ENCODE measurements at regions not wholly inside any gene's neighbourhood (a gene's known extent, or its start where the extent isn't known, plus 50 kb on each side); places are given as distances from the start of the nearest gene placed in this dataset.
"Not testable (repeated sequence)": the region's sequence is repeated elsewhere in the genome, so short reads cannot be mapped to it uniquely, and the experiment has no call there.

GRCh38 chr17:52604105-52604504 lies 445.6 kb upstream of the CA10 start:
- H3K4me2 ChIP-seq (ENCODE audit: low read length): no peak overlapping the region

GRCh38 chr17:52597452-52598215 lies 439.1 kb upstream of the CA10 start:
- peak; percentile 23 for TF ChIP-seq CTCF (IDR thresholded peaks at IDR 0.05; ENCODE audit: low read depth, low read length)
- H3K4me1 ChIP-seq (ENCODE audit: low read length); H4K20me1 ChIP-seq (ENCODE audit: insufficient read depth, low read length); H2AFZ ChIP-seq (ENCODE audit: low read depth, low read length); H3K9me3 ChIP-seq (ENCODE audit: insufficient read depth, low read length); H3K79me2 ChIP-seq (ENCODE audit: low read length); H3K27ac ChIP-seq (ENCODE audit: low read length); H3K4me3 ChIP-seq (ENCODE audit: low read length); H3K9ac ChIP-seq (ENCODE audit: low read length); H3K27me3 ChIP-seq (ENCODE audit: low read depth, low read length); H3K36me3 ChIP-seq (replicated peaks; ENCODE audit: low read depth, low read length); H3K4me2 ChIP-seq (ENCODE audit: low read length): not testable (repeated sequence)

More at GRCh38 chr17:52604105-52604504, 445.6 kb upstream of the CA10 start:
- Histone ChIP-seq H3K4me1 (ENCODE audit: low read length) (no peaks in the 10 kb centered on the region), H4K20me1 (ENCODE audit: insufficient read depth, low read length) (no peaks in the 10 kb centered on the region), H3K9ac (ENCODE audit: low read length) (no peak overlapping the region), H3K79me2 (ENCODE audit: low read length) (no peaks in the 10 kb centered on the region), H3K9me3 (ENCODE audit: insufficient read depth, low read length) (no peaks in the 10 kb centered on the region), H2AFZ (ENCODE audit: low read depth, low read length) (no peak overlapping the region), H3K27me3 (ENCODE audit: low read depth, low read length) (no peaks in the 10 kb centered on the region), H3K27ac (ENCODE audit: low read length) (no peak overlapping the region), H3K4me3 (ENCODE audit: low read length) (no peak overlapping the region), H3K36me3 (replicated peaks; ENCODE audit: low read depth, low read length) (no peaks in the 10 kb centered on the region)
- TF ChIP-seq EZH2phosphoT487 (IDR thresholded peaks at IDR 0.05; ENCODE audit: low read depth): no peak
- TF ChIP-seq CTCF (IDR thresholded peaks at IDR 0.05; ENCODE audit: low read depth, low read length): no peak

GRCh38 chr17:52594516-52594915 lies 436.0 kb upstream of the CA10 start:
- Histone ChIP-seq H3K9me3 (ENCODE audit: insufficient read depth, low read length) (no peaks in the 10 kb centered on the region), H3K4me2 (ENCODE audit: low read length) (no peak overlapping the region), H3K79me2 (ENCODE audit: low read length) (no peaks in the 10 kb centered on the region), H4K20me1 (ENCODE audit: insufficient read depth, low read length) (no peaks in the 10 kb centered on the region), H3K27me3 (ENCODE audit: low read depth, low read length) (no peaks in the 10 kb centered on the region), H3K9ac (ENCODE audit: low read length) (no peak overlapping the region), H3K4me3 (ENCODE audit: low read length) (no peak overlapping the region), H3K36me3 (replicated peaks; ENCODE audit: low read depth, low read length) (no peaks in the 10 kb centered on the region), H2AFZ (ENCODE audit: low read depth, low read length) (no peak overlapping the region), H3K27ac (ENCODE audit: low read length) (no peak overlapping the region), H3K4me1 (ENCODE audit: low read length) (no peaks in the 10 kb centered on the region)
- TF ChIP-seq EZH2phosphoT487 (IDR thresholded peaks at IDR 0.05; ENCODE audit: low read depth): no peak
- TF ChIP-seq CTCF (IDR thresholded peaks at IDR 0.05; ENCODE audit: low read depth, low read length): no peak

- Histone ChIP-seq H4K20me1 (ENCODE audit: insufficient read depth, low read length) (no peaks in the 10 kb centered on the region), H3K27ac (ENCODE audit: low read length) (no peak overlapping the region), H2AFZ (ENCODE audit: low read depth, low read length) (no peak overlapping the region), H3K4me1 (ENCODE audit: low read length) (no peaks in the 10 kb centered on the region), H3K79me2 (ENCODE audit: low read length) (no peaks in the 10 kb centered on the region), H3K4me3 (ENCODE audit: low read length) (no peak overlapping the region), H3K9ac (ENCODE audit: low read length) (no peak overlapping the region), H3K27me3 (ENCODE audit: low read depth, low read length) (no peaks in the 10 kb centered on the region), H3K9me3 (ENCODE audit: insufficient read depth, low read length) (no peaks in the 10 kb centered on the region), H3K4me2 (ENCODE audit: low read length) (no peak overlapping the region), H3K36me3 (replicated peaks; ENCODE audit: low read depth, low read length) (no peaks in the 10 kb centered on the region)
- TF ChIP-seq EZH2phosphoT487 (IDR thresholded peaks at IDR 0.05; ENCODE audit: low read depth) (no peak), CTCF (IDR thresholded peaks at IDR 0.05; ENCODE audit: low read depth, low read length) (no peak)
Observed at GRCh38 chr17:52546990-52547389, 388.5 kb upstream of the CA10 start.
